SIG-M5 (cell line): ENCODE measurements at regions not wholly inside any gene's neighbourhood (a gene's known extent, or its start where the extent isn't known, plus 50 kb on each side); places are given as distances from the start of the nearest gene placed in this dataset.

Source experiments
- DNase-seq: peaks from one replicate; lab custom pipeline; 2025; lab: John Stamatoyannopoulos, UW

DNA sequence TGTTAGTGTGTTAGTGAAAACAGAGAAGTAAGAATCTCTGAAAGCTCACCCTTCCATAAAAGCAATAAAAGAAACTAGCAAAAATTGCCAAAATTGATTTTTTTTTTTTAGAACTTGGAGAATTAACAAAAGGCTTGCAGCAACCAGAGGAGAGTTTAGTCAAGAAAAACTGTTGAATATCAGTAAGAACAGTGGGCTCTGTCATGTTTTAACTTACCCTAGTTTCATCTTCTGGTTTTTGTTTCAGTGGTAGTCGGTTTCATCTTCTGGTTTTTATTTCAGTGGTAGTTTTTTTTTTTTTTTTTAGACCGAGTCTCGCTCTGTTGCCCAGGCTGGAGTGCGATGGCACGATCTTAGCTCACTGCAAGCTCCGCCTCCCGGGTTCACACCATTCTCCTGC, 580.9 kb downstream of the NYAP2 start:
- no peak for DNase-seq

DNA sequence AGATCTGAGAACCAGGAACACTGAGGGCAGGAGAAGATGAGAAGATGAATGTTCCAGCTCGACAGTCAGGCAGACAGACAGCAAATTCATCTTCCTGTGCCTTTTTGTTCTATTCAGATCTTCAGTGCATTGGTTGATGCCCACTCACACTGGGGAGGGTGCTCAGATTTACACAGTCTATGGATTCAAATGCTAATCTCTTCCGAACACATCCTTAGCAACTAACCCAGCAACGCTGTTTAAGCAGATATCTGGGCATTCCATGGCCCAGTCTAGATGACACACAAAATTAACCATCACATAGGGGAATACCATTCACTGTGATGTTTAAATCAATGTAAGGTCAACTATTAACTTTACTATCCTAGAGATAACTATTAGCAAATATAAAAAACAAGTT, 571.9 kb downstream of the NYAP2 start:
- DNase-seq = no peak

- DNase-seq = no peak
Observed at GRCh38 chr2:225948903-225949302, 549.4 kb downstream of the NYAP2 start.

DNA sequence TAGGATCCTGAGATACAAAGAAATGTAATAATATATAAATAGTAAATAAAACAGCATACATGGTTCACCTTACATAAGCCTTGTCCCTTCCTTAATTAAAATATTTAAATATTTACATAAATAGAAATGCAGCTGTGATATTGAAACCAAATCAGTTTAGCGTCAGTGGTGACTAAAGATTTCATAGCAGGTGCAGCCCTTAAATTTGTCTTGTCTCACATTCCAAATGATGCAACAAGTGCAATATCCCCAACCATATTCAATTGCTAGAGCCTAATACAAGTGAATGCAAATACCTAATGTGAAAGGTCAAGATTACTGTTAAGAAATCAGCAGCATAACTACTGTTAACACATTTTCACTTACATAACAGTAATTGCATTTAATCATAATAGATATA, 539.5 kb downstream of the NYAP2 start:
- no peak for DNase-seq

DNA sequence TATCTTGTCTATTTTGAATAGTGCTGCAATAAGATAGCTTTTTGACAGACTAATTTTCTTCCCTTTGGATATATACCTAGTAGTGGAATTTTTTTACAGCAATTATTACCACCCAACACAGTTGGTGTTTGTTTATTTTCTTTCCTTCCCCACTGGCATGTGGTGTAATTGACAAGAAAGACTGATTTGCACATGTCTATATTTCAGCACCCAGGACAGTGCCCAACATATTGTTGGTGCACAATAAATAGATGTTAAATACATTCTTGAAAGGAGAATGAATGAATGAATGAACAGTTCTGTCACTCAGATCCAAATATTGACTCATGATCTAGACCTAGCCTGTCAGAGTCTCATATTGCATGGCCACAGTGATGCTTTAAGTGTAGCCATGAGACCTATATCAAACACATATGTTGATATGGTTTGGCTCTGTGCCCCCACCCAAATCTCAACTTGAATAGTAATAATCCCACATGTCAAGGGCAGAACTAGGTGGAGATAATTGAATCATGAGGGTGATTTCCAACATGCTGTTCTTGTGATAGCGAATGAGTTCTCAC, 538.2 kb downstream of the NYAP2 start:
- no peak for DNase-seq

DNA sequence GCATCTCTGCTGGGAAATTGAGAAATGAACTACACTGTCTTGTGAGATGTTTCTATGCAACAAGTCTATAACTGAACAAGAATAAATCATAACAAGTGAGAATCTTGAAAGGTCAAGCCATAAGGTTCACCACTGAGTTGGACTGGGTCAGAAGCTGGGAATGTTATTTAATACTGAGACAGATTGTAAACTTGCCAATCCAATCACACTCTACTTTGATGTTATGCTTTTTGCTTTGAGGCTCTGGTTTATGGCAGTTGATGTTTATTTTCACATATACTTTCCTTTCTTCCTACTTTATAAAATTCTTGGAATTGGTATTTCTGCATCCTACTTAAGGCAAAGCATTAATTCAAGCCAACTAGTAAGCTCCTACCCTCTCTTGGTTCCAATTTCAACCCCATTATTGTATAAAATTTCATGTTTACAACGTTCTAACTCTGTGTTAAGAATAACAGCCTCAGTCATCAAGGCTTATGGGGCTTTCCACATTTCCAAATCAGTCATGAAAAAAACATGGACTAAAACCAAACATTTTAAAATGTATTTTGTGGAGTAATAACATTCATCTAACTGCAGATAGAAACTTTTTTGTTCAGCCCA, 533.4 kb downstream of the NYAP2 start:
- DNase-seq = no peak

DNA sequence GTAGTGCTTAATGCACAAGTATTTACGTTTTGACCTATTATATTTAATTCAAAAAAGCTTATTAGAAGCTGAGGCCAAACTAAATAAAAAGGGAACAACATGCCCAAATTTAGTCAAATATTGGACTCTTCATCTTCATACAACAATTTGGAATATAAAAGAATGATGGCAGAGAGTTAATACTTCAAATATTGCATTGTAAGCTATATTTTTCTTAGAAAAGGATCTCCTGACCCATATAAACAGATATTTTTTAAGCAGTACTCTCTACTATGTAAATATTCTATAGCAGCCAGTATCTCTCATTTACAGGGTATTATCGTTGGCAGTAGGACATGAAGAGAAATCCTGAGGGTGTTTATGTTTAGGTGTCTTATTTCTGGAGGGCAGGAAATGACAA, 531.2 kb downstream of the NYAP2 start:
- DNase-seq = no peak

- no peak for DNase-seq
Observed at GRCh38 chr2:225920621-225921220, 521.2 kb downstream of the NYAP2 start.

- no peak for DNase-seq
Observed at GRCh38 chr2:225916692-225917091, 517.2 kb downstream of the NYAP2 start.

DNA sequence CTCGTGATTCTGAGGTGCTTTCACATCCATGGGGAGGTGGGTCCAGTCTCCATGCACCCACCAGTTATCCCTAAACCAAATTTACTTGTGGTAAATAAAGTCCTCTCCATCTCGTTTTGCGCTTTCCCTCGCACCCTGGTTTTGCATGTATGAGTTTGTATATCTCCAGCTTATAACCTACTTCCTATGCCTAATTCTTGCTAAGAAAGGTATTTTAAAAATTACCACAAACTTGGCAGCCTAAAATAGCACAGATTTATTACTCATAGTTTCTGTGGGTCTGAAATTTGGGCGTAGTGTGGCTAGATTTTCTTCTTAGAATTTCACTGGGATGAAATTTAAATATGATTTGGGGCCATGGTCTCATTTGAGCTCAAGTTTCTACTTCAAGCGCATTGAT, 511.5 kb downstream of the NYAP2 start:
- DNase-seq = no peak

GRCh38 chr2:225895126-225895525, 495.6 kb downstream of the NYAP2 start:
- DNase-seq = no peak

DNA sequence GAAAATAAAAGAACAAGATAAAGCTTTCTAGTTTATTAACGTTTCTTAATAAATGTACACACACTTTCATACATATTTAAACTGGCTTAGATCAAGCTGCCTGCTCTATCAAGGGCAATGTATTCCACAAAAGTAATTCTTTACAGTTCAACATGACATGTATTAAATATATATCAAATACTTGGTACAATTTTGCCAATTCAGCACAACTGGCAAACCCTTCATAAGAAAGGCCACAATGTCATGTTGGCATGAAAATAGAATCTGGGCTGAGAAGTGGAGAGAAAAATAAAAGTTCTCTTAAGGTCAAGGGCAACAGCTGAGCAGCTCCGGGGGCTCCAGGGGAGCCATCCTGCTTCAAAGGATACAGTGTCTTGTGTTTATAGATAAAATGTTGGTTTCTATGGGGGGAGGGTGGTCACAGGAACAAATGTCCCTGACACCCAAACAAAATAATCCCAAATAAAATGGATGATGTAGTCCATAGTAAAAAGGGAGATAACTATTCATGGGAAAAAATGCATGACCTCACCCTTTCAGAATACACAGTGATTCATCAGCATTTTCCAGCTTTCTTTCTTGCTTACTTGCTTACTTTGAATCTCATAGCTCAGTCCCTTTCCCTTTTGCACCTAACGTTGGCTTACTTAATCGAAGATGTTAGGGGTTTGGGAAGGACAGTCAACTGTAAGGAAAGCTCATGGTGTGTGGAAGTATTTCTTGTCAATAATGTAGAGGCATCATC, 494.9 kb downstream of the NYAP2 start:
- DNase-seq = no peak

DNA sequence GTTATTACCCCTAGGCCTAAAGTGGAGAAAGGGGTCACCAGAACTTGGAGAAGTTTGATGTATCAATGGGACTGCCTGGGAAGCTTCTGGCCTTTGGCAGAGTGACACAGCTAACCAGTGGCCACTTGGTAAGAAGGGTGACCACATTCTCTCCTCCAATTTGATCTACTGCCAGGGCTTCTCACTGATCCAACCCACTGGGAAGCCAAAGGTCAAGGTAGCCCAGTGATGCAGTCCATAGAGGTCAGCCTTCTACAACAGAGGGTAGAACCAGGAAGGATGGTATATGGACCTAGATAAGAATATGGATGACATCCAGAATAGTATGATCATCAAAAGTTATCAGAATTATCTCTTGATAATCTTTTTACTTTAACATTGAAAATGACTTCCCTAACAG, 493.6 kb downstream of the NYAP2 start:
- DNase-seq = no peak

DNA sequence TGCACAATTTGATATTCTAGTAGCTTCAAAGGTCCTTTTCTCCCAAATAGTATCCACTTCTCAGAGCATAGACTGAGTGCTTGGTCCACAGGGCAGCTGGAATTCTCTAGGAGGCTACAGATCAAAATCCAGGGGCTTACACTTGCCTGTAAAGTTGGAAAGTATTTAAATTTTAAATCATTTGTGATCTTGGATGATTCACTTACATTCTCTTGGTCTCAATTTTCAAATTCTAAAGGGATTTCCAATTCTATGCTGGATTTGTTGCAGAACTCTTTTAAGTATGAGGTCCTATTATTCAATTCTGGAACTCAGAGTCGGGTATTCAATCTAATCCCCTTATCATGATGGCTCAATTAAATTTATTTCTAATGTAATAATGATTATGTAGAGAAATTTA, 492.3 kb downstream of the NYAP2 start:
- DNase-seq = no peak

DNA sequence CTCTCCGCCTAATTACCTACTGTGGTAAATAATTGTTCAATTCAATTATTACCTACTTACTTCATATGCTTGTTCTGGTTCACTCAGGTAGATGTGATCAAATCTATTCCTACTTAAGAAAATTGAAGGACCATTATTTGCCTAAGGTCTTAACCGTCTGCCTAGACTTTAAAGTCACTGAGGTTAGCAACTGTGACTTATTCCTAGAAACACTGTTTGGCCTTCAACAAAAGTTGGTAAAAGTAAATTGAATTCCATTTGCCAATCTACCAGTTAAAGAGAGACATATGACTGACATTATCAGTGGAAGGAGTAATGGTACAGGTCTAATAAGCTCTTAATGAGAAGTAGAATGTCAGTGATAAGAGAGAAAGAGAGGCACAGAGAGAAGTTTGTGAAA, 491.5 kb downstream of the NYAP2 start:
- no peak for DNase-seq

- DNase-seq = no peak
Observed at GRCh38 chr2:225889452-225889851, 489.9 kb downstream of the NYAP2 start.

- DNase-seq = no peak
Observed at GRCh38 chr2:225867071-225867470, 467.6 kb downstream of the NYAP2 start.

- DNase-seq = no peak
Observed at GRCh38 chr2:225865468-225865867, 466.0 kb downstream of the NYAP2 start.

DNA sequence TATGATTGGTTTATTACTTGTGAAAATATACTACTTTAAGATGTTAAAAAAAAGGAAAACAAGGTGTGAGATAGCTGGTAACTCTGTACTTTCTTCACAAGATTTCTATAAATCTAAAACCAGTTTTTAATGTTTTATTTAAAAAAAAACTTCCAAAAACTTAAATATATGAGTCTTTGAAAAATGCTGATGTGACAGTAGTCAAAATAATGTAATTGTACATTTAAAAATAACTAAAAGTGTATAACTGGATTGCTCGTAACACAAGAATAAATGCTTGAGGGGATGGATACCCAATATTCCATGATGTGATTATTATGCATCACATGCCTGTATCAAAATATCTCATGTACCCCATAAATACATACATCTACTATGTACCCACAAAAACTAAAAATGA, 464.9 kb downstream of the NYAP2 start:
- no peak for DNase-seq

DNA sequence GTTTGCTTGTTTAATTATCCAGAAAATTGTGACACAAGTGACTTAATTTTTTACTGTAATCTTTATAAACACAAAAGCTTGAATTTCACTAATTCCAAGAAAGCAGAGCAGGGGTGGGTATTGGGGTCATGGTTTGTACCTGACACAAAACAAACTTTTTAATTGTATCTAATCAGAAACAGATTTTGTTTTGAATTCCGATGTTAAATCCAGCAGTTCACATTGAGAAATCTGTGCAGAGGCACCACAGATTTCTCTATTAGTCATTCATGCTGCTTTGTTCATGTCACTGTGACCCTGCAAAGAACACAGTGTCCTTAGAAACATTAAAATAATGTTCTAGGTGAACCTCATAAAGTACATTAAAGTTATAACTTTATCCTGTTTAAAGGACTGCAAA, 443.4 kb downstream of the NYAP2 start:
- no peak for DNase-seq

DNA sequence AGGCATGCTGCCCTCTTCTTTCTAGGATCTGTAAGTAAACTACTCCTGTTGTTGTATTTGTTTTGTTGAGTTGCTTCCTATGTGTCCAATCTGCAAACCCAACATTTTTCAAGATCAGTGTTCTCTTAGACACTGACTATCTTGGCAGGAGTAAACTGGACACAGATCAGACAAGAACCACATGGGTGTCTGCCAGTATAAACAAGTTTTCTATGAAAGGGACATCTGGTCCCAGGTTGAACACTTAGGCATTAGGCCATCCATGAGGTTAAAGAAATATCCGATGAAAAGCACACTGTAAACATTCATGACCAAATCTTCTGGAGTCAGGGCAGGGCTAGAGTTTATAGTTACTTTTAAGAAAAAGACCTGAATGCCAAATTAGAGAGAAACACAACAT, 441.8 kb downstream of the NYAP2 start:
- no peak for DNase-seq

DNA sequence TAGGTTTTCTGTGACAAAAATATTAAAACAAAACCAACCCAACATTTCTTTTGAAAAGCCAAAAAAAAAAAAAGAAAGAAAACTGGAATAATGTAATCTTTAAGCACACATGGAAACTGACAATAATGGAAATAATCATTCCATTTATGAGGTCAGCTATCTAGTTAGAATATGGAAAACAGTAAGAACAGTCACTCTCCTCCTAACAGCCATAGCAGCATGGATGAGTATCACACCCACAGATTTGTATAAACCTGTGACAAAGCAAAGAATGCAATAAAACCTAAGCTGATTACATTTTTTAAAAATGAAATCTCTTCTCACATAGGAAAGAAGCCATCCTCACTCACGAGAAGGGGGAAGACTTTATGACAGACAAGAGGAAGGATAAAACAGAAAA, 437.8 kb downstream of the NYAP2 start:
- no peak for DNase-seq

DNA sequence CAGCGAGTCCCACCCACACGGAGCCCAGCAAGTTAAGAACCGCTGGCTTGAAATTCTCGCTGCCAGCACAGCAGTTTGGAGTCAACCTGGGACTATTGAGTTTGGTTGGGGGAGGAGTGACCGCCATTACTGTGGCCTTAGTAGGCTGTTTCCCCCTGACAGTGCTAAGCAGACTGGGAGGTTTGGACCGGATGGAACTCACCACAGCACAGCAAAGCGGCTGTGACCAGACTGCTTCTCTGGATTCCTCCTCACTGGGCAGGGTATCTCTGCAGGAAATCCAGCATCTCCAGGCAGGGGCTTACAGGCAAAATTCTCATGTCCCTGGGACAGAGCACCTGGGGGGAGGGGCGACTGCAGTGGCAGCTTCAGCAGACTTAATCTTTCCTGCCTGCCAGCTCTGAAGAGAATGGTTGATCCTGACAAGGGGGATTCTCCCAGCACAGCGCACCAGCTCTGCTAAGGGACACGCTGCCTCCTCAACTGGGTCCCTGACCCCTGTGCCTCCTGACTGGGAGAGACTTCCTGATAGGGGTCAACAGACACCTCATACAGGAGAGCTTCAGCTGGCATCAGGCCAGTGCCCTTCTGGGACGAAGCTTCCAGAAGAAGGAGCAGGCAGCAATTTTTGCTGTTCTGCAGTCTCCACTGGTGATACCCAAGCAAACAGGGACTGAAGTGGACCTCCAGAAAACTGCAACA, 425.4 kb downstream of the NYAP2 start:
- no peak for DNase-seq
